ENCODE measurements at regions not wholly inside any gene's neighbourhood (a gene's known extent, or its start where the extent isn't known, plus 50 kb on each side); places are given as distances from the start of the nearest gene placed in this dataset.

DNA sequence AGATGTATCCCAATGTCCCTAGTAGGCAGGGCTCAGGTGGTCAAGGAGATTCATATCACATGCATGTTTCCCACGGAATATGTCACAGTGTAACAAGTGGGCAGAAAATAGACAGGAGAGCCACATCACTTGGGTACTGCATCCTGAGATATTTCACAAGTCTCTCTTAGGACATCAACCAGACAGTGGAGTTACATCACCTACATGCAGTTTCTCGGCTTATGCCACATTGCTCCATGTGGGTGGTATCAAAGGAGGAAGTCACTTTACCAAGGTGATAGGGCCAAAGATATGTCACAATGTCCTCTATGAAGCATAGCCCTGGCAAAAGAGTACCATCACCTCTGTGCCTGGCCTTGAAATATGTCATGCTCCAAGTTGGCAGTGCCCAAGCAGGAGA is 1056.7 kb upstream of the AMELY start:
- DNase-seq: no peak

DNA sequence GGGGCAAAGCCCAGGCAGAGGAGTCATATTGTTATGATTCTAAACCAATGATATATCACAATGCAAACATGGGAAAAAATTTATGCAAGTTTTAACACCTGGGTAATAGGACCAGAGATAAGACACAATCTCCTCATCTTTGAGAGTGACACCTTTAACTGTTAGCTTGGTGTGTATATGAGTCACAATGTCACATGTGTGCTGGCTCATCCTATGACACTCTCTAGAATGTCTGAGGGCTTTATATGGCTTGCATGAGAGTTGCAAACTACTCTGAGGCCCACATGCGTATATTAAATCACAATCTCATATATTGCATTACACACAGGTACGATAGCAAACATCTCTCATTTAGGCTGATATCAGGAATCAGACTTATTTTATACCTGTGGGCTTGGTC is 1055.4 kb upstream of the AMELY start:
- no peak for DNase-seq

DNA sequence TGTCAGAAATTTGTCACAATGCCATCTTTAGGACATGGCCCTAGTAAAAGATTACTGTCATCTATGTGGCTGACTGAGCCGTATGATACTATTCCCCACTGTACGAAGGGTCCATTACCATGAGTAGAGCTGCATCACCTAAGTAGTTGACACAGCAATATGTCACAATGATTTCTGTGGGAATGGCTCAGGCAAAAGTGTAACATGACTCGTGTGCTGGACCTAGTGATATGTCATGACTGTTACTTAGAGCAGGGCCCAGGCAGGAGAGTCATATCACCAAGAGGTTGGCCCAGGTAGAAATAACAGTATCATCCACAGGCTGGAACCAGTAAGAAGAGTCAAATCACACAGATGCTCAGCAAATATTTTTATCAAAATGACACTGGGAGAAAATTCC is 1051.8 kb upstream of the AMELY start:
- no peak for DNase-seq

DNA sequence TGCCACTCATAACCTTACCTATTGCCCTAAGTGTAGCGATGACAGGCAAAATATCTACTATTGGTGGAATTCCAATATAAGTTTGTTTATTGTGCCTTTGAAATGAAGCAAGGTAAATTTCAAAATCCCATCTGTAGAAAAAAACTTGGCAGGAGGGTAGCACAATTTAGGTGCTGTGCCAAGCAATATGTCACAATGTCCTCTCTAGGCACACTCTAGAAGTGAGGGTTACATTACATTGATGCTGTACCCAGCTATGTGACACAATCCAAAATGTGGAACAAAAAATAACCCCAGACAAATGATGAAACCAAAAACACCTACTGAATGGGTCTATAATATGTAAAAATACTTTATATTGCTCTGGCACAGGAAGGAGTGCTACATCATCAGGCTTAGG is 1050.8 kb upstream of the AMELY start:
- no peak for DNase-seq

DNA sequence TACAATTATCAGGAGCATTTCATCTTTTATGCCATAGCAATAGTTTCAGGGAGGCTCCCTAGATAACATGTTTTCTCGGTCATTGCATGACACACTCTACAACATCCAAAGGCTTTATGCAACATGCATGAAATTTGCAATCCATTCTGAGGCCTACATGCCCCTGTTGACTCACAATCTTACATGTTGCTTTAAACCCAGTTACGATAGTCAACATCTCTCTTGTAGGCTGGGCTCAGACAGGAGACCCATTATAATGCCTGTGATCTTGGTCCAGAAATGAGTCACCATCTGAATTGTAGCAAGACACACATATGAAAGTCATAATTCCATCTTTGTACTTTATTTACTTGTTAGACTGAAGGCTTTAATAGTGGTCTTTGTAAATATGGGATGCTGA is 1050.3 kb upstream of the AMELY start:
- DNase-seq: no peak

DNA sequence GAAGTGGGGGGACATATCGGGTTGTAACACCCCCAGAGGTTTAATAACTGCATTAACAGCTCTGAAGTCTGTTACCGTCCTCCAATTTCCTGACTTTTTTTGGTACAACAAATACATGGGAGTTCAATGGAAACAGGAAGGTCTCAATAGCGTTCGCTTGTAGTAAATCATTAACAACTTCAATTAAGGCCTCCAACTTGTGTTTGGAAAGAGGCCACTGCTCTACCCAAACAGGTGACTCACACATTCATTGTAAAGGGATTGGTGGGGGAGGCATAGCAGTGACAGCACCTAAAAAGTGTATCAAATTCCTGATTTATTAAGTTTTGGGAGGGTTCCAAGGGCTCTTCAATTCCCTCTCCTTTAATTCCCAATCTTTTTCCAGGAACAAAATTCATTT is 1046.2 kb upstream of the AMELY start:
- DNase-seq: no peak

DNA sequence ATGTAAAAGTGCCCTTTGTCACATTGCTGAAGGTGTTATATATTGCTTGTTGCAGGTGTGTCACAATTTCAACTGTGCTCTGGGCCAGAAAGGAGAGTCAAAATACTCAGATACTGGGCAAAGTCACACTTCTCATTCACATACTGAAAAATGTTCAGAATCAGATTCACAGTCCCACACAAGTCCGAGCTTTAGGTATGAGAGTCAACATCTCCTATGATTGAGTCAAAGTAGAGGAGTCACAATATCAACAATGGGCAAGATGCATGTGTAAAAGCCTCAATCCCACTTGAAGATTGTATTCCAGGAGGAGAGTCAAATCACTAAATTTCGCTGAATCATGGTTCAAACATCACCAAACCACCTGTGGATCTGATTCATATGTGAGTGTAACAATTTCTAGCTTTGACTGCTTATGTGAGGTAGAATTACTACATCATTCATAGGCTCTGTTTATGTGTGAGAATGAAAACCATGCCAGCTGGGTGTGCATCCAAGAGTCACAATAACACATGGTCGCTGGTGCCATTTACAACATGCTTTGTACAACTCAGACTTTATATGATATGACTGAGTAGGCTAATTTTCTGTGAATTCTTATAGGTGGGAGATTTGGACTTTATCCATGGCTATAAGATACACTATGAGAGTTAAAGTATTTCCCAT is 1039.8 kb upstream of the AMELY start:
- no peak for DNase-seq

DNA sequence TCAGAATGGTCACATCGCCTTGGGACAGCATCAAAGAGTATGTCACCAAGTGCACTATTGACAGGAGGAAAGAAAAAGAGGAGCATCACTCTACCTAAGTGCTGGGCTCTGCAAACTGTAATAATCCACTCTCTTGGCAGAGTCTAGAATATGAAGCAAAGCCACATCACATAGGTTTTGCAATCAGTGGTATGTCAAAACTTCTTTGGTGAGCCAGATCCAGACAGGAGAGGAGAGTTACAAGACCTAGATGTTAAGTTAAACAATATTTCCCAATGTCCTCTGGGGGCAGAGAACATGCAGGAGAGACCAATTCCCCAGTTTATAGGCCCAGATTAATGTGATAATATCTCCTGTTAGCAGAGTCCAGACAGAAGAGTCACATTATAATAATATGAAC is 1032.6 kb upstream of the AMELY start:
- no peak for DNase-seq

DNA sequence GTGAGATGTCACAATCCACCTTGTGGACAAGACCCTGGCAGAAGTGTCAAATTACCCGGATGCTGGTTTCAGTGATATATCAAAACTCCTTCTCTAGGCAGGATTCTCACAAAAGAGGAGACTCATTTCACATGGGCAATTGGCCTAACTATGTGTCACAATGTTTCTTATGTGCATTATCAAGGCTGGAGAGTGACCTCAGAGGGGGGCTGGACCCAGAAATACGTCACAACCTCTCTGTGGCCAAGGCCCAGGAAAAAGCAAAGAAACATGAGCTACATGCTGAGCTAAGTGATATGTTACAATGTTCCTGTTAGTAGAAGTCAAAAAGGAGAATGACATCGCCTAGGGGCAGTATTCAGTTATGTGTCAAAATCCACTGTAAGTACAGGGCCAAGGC is 1031.2 kb upstream of the AMELY start:
- no peak for DNase-seq

DNA sequence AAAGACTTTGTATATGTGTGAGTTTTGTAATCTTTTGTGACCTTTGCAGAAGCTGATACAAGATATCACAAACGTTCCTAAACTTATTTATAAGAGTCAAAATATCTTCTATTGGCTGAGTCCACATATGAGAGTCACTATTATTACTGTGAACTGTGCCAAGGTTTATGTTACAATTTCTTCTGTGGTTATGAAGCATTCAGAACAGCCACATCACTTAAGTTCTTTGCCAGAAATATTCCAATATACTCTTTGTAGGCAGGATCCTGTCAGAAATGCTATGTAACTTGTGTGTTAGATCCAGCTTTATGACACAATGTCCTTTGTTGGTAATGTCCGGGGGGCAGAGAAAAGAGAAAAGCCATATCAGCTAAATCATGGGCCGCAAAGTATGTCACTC is 1030.3 kb upstream of the AMELY start:
- DNase-seq: no peak

DNA sequence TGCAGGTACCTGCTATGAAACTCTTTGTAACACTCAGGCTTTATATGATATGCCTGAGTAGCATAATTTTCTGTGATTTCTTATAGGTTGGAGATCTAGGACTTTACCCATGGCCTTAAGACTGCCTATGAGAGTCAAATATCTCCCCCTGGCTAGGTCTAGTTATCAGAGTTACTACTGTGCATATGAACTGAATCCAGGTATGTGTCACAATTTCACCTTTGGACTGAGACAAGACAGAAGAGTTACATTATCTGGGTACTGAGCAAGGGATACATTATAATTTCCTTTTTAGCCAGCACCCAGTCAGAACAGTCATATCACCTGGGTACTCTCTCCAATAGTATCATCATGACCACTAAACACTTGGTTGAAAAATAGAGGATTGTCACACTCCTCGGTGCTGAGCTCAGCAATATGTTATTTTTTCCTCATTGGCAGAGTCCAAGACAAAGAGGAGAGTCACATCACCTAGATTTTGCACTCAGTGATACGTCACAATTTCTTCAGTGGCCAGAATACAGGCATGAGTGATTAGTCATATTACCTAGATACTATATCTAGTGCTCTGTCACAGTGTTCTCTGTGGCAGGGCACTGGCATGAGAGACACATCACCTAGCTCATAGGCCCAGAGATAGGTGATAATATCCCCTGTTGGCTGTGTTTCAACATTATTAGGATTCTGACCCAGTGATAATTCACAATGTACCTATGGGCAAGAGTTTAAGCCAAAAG is 1027.6 kb upstream of the AMELY start:
- no peak for DNase-seq

DNA sequence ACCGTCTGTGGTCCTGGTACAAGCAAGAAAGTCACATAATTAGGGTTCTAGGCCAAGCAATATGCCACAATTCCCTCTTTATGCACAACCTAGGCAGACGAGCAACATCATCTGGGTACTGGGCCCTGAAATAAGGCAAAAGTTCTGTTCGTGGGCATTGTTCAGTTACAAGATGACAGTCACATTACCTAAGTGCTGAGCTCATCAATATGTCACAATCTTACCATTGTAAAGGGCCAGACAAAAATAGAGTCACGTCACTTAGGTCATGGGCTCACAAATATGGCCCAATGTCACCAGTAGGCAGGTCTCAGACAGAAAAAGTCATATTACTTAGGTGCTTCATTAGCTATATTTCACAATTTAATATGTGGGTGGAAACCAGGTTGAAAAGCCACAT is 1025.3 kb upstream of the AMELY start:
- no peak for DNase-seq

DNA sequence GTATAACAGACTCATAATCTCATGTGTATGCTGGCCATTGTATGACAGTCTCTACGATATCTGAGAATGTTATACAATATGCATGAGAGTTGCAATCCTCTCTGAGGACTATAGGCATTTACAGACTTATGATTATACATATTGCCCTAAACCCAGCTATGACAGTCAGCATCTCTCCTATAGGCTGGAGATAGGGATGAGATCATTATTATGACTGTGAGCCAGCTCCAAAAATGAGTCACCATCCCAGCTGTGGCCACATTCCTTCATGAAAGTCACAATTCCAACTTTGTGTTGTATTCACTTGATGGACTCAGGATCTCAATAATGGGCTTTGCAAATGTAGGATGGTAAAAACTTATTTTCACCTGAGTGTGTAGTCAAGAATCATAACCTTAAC is 1024.5 kb upstream of the AMELY start:
- DNase-seq: no peak

DNA sequence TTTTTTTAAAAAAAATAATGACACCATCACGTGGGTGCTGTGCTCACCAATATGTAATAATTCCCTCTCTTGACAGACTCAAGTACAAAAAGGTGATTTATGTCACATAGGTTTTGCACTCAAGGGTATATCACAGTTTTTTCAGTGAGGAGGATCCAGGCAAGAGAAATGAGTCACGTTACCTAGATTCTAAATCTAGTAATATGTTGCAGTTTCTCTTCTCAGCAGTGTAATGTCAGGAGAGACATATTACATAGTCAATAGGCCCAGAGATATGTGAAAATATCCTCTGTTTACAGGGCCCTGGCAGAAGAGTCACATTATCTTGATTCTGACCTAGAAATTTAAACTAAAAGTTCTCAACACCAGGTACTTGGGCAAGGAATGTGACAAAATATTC is 1024.1 kb upstream of the AMELY start:
- no peak for DNase-seq

DNA sequence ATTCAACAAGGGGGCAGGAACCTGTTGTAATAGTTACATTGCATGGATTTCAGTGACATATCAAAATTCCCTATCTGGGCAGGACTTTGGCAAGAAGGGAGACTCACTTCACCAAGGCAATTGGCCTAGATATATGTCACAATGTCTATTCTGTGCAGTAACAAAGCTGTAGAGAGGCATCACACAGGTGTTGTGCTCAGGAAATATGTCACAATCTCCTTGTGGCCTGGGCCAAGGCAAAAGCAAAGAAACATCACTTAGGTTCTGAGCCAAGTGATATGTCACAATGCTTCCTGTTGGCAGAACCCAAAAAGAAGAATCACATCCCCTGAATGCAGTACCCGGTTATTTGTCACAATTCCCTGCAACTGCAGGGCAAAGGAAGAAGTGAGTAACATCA is 1020.9 kb upstream of the AMELY start:
- DNase-seq: no peak

DNA sequence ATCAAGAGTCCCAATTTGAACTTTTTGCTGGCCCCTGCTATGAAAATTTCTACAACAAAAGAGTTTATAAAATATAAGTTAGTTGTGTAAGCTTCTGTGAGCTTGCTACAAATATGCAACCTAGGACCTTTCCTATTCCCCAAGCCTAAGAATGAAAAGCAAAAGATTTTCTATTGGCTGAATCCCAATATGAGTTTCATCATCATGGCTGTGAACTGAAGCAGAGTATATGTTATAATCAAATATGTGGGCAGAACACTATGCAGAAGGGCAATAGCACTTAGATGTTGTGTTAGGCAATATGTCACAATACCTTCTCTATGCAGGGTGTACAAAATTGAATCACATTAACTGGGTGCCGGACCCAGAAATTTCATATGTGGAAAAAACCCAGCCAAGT is 1018.3 kb upstream of the AMELY start:
- no peak for DNase-seq

DNA sequence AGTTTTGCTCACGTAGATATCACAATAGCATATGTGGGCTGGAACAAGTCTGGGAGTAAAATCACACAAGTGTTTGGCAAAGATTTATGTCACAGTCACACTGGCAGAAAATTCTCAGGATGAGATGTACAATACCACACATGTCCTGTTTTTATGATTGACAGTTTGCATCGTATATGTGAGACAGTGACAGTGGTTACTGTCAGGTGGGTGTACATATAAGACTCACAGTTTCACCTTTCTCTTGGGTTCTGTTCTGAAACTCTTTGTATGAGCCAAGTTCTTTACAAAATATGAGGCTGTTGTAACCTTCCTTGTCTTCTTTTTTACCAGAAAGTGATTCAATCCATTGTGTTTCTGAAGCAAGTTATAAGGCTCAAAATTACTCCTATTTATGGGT is 1012.5 kb upstream of the AMELY start:
- DNase-seq: no peak

DNA sequence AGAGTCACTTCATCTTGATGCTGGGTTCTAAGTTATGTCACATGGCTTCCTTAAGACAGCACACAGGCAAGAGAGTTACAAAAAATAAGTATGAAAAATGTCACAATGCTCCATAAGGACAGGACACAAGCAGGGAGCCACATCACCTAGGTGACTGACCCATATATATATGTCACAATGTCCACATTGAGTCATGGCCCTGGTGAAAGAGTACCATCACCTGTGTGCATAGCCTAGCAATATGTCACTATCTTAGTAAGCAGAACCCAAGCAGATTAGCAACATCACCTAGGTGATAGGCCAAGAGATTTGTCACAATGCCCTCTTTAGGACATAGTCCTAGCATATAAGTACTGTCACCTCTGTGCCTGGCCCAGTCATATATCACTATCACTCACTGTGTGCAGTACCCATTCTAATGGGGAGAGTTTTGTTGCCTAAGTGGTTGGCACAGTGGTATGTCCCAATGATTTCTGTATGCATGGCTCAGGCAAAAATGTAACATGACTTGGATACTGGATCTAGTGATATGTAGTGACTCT is 1012.0 kb upstream of the AMELY start:
- no peak for DNase-seq

DNA sequence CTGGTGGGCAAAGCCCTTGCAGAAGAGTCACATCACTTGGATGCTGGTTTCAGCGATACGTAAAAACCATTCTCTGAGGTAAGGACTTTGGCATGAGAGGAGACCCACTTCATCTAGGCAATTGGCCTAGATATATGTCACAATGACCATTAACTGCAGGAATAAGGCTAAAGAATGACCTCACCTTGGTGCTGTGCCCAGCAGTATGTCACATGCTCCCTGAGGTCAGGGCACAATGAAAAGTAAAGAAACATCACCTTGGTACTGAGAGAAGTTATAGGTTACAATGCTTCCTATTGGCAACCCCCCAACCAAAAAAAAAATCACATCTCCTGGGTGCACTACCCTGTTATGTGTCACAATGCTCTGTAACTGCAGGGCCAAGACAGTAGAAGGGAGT is 1008.8 kb upstream of the AMELY start:
- DNase-seq: no peak

DNA sequence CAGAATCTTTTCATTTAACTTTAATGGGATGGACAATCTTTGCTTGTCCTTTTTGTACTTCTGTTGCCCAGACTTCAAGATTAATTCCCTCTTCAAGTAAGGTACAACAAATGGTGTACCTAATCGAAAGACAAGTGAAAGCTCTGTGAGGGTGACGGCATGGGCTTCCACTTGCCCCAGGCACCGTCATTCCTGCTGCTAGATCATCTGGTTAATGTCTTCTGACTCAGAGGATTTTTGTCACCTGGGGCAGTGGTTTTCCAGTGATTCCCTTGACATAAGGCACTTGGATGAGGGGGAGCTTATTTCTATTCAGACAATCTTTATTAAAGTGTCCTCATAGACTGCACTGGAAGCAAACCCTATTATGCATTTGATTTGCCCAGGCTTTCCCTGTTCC is 977.0 kb upstream of the AMELY start:
- DNase-seq: no peak

DNA sequence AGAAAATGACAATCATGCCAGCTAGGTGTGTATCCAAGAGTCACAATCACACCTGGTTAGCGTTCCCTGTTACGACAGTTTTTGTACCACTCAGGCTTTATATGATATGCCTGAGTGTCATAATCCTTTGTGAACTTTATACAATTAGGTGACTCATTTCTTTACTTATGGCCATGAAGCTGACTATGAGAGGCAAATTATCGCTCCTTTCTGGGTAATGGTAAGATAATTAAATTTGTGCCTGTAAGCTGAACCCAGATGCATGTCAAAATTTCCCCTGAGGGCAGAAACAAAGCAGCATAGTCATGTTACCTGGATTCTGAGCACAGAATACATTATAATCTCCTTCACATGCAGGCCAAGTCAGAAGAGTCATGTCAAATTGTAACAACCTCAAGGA is 970.1 kb upstream of the AMELY start:
- peak; percentile 28 to 40 for DNase-seq

DNA sequence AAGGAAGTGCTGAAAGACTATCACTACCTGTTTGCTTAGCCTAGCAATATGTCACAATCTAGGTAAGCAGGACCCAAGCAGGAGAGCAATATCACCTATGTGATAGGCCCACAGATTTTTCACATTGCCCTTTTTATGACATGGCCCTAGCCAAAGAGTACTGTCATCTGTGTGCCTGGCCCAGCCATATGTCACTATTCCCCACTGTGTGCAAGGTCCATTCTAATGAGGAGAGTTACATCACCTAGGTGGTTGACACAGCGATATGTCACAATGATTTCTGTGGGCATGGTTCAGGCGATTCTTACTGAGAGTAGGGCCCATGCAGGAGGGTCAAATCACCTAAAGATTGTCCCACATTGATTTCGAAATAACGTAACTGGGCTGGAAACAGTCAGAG is 967.7 kb upstream of the AMELY start:
- DNase-seq: no peak

DNA sequence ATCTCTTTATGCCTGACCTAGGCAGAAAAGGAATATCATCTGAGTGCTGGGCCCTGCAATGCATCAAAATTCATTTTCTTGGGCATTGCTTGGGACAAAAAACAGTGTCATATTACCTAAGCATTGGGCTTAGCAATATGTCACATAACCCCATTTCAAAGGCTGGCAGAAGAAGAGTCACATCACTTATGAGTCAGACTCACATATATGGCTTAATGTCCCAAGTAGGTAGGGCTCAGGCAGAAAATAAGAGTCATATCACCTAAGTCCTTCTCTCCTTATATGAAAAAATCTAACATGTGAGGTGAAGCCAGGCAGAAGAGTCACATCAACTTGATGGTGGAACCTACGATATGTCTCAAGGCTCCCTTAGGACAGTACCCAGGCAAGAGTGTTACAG is 967.2 kb upstream of the AMELY start:
- no peak for DNase-seq

DNA sequence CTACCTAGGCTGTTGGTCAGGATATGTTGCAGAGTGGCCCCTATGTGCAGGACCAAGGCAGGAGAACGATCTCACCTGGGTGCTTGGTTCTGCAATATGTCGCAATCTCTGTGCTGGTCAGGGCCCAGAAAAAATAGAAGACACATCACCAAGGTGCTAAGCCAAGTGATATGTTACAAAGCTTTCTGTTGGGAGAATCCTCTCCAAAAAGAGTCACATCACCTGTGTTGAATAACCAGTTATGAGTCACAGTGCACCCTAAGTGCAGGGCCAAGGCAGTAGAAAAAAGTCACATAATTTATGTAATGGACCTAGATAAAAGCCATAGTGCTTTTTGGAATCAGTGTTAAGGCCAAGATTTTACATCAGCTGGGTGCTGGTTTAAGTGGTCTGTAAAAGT is 965.9 kb upstream of the AMELY start:
- DNase-seq: no peak

DNA sequence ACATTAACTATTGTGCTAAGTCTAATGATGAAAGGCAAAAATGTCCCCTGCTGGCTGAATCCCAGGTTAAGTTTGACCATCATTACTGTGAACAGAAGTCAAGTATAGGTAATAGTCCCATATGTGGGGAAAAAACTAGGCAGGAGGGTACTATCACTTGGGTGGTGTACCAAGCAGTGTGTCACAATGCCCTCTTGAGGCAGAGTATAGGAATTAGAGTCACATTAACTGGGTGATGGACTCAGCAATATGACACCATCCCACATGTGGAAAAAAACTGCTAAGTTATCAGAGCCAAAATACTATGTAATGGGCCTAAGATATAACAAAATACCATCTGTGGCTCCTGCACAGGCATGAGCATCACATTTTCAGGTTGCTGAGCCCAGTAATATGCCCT is 962.5 kb upstream of the AMELY start:
- DNase-seq: peak in 1 of 2 experiments; percentile 11
